Right ventricle myocardium superior (tissue), 1 donor: ENCODE measurements at regions not wholly inside any gene's neighbourhood (a gene's known extent, or its start where the extent isn't known, plus 50 kb on each side); places are given as distances from the start of the nearest gene placed in this dataset.
"Not testable (repeated sequence)": the region's sequence is repeated elsewhere in the genome, so short reads cannot be mapped to it uniquely, and the experiment has no call there.

Experiments used
- ATAC-seq: fragments of 200-7000 bp; cut with Tn5 transposase; one replicate; pipeline ENCODE4 v1.9.1; 2020; ENCODE audit warnings: mild to moderate bottlenecking; ENCODE audit not compliant: poor library complexity
- DNase-seq: peaks from one replicate; pipeline ENCODE4 v3.0.0-alpha.2; 2020
- intact Hi-C: fragments of 100-400 bp; cut with DNase I; formaldehyde crosslinking; loops from one replicate; pipeline ENCODE4 v1.11.2; 2022
- donor health status: DM: no; HTN: yes; CAD: no; lungs with severe emphysema.

DNA sequence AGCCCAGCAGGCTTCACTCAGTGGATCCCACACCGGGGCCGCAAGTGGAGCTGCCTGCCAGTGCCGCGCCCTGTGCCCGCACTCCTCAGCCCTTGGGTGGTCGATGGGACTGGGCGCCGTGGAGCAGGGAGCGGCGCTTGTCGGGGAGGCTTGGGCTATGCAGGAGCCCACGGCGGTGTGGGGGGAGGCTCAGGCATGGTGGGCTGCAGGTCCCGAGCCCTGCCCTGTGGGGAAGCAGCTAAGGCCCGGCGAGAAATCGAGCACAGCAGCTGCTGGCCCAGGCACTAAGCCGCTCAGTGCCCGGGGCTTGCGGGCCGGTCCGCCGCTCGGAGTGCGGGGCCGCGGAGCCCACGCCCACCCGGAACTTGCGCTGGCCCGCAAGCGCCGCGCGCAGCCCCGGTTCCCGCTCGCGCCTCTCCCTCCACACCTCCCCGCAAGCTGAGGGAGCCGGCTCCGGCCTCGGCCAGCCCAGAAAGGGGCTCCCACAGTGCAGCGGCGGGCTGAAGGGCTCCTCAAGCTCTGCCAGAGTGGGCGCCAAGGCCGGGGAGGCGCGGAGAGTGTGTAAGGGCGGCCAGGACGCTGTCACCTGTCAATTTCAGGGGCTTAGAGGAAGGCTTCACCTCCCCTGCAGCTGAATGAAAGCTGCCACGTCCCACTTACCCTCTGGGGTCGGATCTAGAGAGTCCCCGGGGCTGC lies 157.3 kb downstream of the LY86 start:
- ATAC-seq, intact Hi-C loops, DNase-seq: not testable (repeated sequence)

DNA sequence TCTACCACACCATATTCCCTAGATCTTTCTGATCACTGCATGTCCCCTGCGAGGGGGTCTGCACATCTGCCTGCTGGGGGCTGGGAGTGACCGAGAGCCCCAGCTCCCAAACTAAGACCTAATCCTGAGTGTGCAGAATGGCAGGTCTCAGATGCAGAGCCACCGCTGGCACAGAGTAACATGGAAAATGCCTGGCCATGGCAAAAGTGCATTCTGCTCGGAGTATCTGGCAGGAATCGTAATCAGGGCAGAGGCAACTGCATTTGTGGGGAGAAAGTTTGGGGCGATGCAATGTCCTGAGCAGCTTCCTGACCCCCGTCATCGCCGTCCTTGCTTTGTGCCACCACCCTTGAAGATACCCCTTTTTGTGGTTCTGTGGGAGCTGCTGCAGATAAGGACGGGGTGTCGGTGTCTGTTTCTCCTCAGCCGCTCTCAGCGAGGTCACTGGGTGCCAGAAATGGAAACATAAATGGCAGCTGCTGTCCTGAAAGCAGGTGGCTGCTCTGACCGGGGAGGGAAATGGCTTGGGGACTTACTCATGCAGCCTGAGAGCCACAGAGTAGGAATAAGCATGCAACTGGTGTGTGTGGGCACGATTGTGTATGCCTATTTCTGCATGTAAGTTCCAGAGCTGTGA lies 157.9 kb downstream of the LY86 start:
- intact Hi-C loops = no loop called here
- DNase-seq = peak; percentile 59
- ATAC-seq = peak; percentile 62

DNA sequence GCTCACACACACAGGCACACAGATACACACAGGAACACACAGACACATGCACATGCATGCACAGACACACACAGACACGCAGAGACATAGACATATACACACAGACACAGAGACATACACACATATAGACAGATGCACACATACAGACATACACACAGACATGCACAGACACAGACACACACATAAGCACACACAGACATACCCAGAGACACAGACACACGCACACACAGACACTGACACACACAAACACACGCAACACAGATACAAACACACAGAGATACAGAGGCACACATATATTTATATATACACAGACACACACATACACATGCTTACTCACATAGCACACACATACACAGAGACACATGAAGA lies 158.4 kb downstream of the LY86 start:
- no peak for ATAC-seq
- intact Hi-C loops = no loop called here
- no peak for DNase-seq

DNA sequence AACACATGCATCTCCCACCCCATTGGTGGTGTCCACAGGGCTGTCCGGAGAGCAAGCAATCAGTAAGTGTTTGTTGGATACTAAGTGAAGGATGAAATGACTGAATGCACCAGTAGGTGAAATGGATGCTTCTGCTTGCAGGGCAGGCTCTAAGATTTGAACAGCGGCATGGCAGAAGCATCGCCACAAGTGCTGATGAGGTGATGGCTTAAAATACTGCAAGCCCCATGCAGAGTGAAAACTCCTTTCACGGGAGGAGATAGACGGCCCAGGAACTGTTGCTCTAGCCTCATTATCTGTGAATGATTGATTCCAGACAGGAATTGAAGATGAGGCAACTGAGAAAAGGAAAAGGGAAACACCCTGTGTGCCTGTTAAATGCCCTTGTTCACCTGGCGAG lies 158.9 kb downstream of the LY86 start:
- intact Hi-C loops = no loop called here
- ATAC-seq (peak; percentile 36), DNase-seq (no peak)

DNA sequence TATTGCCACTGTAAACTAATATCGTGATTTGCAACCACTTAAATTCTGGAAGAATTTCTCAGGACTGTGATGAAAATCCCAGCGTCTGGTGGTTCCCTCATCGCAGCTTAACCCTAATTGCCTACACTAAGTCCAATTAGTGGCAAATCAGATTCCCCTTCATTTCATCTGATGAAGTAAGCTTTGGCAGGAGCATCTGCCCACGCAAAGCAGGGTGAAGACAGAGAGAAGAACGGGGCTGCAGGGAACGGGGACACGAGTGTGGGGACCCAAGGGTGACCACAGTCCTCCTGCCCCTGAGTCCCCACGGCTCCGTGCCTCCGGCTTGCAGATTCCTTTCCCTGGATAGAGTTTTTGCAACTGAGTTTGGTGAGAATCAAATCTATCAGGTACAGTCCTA lies 159.5 kb downstream of the LY86 start:
- ATAC-seq (no peak), DNase-seq (no peak)
- intact Hi-C loops = no loop called here

DNA sequence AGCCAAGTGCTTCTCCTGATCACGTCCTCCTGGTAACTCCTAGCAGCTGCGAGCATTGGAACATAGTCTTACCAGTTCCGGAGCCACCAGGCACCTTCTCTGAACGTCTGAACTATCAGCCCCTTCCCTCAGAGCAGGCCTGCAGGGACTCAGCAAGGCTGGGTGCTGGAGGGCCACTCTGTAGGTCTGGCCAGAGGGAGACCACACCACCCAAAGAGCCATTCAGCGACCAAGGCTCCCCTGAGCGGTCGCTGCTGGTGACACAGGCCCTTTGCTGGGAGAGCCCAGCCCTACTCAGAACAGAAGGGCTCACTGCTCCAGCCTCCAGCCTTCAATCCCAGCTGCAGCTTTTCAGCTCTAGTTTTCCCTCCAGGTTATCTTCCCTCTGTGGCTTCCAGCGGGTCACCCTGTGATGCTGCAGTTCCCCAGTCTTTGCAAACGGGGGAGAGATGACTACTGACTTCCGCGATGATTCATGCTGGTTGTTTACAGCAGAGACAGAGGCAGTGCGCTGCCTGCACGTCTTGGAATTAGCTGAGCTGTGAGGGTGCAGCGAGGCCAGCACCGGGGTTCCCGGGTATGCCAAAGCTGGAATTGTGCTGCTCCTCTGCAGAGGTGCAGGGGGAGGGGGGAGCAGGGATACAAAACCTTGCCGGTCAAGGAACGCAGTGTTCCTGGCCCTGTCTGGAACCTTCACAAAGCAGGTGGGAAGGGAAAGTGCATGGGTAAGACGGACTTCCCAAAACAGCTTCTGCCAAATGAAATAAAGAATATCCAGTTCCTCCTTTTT lies 161.4 kb downstream of the LY86 start:
- peak; percentile 64 for DNase-seq
- intact Hi-C loops = loop anchor here (10.0 kb wide), 1 partner anchor 155 kb away; no protein-coding TSS in a partner anchor
- peak; percentile 22 for ATAC-seq

DNA sequence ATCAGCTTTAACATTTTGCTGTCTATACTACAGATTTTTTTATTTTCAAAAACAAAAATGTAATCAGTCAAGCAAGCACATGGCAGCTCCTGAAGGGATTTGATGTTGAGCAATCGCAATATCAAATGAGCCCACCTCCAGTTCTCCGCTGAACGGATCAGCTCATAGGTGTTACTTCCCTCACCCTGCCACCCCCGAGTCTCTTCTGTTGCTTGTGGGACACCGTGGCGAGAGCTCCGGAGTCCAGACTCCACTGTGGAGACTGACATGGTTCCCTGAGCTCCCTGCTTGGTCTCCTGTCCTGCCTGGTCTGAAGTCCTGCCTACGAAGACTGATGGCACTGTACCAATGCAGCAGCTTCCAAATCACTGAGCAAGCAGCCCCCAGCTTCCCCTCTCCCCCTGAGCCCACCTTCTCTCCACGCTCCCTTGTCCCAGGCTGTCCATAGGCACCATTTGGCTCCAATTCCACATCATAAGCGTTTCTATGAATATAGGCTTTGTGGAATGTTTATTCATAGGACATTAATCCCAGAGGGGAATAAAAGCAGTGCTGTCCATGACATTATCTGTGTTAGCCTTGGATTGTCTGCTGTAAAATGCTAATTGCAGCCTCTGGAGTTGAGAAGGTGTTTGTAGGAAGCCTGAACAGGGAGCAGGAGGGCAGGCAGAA lies 162.2 kb downstream of the LY86 start:
- DNase-seq (no peak), ATAC-seq (no peak)
- intact Hi-C loops = loop anchor here (10.0 kb wide), 1 partner anchor 154 kb away; no protein-coding TSS in a partner anchor

DNA sequence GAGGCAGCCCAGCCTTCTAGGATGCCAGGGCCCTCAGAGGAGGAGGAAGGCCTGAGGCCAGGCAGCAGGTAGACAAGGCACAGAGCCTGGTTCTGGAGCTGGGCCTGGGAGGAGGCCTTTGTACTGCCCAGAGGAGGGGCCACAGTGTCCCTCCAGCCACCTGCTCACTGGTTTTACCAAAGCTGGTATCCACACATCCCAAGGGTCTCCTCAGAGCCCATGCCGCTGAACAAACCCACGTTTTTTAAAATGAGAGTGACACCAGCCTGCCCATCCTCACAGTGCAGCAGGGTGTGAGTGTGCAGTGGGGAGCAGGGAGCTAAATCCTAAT lies 162.7 kb downstream of the LY86 start:
- DNase-seq = no peak
- intact Hi-C loops = loop anchor here (10.0 kb wide), 1 partner anchor 154 kb away; no protein-coding TSS in a partner anchor
- no peak for ATAC-seq

DNA sequence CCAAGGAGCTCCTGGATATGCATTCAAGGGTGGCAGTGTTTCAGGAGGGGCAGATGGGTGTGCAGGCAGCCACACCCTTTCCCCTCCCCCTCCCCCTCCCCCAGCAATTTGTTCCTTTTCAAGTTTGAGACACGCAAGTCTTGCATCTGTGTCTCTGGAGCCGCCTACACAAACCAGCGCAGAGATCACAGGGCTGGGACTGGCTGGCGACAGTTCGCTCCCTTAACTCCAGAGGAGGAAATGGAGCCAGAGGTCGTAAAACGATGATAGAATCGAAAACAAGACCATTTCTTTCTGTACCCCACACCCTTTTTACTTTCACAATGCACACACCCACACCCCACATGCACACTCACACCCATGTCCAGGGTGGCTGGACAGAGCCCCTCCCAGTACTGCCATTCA lies 163.1 kb downstream of the LY86 start:
- ATAC-seq (no peak), DNase-seq (no peak)
- intact Hi-C loops = loop anchor here (10.0 kb wide), 1 partner anchor 153 kb away; no protein-coding TSS in a partner anchor

DNA sequence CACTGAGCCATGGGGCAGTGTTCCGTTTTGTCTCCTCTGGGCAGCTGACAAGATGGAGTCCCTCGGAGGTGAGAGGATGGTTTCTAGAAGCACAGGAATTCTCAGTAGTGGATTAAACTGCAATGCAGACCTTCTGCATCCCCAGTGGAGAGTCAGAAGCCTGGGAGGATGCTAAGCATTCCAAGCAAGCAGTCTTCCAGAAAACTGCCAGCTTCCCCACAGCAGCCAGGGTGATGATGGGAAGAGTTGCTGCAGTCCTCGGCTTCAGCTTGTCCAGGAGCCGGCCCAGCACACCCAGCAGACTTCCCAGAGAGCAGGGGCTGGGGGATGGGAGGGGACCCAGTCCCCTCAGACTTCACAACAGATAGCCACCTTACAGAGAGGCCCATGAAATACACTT lies 163.6 kb downstream of the LY86 start:
- DNase-seq = no peak
- intact Hi-C loops = loop anchor here (10.0 kb wide), 1 partner anchor 153 kb away; no protein-coding TSS in a partner anchor
- ATAC-seq = no peak

DNA sequence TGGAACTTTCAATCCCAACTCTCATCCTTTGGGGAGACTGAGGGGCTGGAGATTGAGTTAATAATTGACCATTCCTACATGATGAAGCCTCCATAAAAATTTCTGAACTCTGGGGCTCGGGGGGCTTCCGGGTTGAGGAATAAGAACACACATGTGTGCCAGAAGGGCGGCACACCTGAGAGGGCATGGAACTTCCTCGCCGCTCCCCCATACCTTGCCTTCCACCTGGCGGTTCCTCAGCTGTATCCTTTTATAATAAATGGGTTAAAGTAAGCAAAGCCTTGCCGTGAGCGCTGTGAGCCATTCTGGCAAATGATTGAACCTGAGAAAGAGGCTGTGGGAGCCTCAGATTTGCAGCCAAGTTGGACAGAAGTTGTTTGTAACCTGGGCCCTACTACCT lies 164.8 kb downstream of the LY86 start:
- intact Hi-C loops = loop anchor here (10.0 kb wide), 1 partner anchor 152 kb away; no protein-coding TSS in a partner anchor
- DNase-seq = no peak
- no peak for ATAC-seq

DNA sequence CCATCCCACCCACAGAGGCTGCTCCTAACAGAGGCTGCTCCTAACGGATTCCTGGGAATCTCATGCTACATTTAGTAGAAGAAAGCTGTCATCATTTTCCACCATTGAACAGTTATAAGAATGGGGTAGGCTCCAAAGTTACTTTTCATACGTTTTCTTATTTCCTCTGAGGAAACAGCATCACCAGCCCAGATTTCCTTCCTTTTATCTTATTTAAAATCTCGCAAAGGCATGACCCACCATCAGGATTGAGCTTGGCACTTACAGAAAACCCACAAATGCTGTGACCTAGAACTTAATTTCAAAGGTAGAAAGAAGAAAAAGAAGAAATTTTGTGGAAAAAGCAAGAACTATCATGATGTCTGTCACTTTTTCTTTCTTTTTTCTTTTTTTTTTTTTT lies 168.0 kb downstream of the LY86 start:
- intact Hi-C loops = loop anchor here (10.0 kb wide), 1 partner anchor 148 kb away; no protein-coding TSS in a partner anchor
- ATAC-seq (no peak), DNase-seq (no peak)

DNA sequence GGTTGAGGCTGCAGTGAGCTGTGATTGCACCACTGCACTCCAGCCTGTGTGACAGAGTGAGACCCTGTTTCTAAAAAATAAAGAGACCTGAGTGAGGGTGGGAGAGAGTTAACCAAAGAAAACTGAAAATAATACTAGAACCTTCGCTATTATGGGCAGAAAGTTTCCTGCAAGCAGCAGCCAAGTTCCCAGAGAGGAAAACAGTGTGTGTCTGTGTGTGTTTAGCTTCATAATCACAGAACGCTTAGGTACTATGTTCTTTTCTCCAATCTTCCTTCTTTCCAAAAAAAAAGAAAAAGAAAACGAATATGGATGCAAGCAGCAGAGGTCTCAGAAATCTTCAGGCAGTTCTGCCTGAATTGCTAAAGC lies 170.0 kb downstream of the LY86 start:
- DNase-seq = no peak
- ATAC-seq = no peak
- intact Hi-C loops = loop anchor here (10.0 kb wide), 1 partner anchor 146 kb away; no protein-coding TSS in a partner anchor

DNA sequence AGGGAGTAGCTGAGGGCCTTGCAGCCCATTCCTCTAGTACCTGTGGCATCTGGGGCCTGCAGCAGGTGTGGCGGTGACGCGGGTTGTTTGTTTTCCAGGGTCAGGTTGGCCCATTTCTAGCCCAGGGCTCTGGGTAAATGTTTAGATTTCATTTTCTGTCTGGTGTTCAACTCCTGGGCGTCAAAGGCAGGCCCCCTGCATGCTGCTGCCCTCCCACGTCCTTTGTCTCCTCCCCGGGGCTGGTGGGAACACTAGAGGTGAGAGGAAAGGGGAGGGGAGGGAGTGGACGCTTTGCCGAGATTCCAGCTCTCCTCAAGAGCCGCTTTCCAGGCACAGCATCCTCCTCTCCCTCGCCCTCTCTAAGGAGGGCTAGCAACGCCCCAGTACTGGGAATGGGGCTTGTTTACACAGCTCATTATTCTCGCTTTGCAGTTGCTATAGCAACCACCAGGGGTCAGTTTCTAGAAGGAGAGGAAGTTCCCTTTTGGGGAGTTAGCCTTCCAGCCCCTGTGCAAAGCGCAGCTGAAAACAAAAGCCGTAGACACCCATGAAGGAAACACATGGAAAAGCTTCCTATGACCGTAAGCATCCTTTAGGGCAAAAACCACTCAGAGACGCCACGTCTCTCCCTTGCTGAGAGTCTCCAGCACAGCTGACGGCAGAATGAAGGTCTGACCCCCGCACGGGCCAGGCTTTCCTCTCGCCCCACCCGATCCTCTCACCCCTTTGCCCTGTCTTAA lies 170.6 kb downstream of the LY86 start:
- ATAC-seq = peak; percentile 90
- DNase-seq = no peak
- intact Hi-C loops = loop anchor here (10.0 kb wide), 1 partner anchor 146 kb away; no protein-coding TSS in a partner anchor

DNA sequence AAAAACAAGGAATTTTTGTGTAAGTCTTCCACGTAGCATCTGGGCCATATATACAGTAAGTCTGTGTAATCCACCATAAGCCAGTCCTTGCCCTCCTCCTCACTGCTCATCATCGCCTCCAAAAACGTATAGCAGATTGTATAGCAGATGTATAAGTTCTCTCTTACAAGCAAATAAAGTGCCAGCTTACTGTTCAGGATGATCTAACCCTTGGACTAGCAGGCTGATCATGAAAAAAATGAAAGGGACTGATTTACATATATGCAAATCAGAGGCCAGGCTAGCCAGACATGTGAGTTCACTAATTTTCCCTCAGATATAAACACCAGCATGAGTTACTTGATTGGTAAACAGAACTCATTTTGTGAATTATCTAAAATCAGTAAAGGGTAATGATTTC lies 171.5 kb downstream of the LY86 start:
- no peak for ATAC-seq
- intact Hi-C loops = no loop called here
- DNase-seq = no peak

DNA sequence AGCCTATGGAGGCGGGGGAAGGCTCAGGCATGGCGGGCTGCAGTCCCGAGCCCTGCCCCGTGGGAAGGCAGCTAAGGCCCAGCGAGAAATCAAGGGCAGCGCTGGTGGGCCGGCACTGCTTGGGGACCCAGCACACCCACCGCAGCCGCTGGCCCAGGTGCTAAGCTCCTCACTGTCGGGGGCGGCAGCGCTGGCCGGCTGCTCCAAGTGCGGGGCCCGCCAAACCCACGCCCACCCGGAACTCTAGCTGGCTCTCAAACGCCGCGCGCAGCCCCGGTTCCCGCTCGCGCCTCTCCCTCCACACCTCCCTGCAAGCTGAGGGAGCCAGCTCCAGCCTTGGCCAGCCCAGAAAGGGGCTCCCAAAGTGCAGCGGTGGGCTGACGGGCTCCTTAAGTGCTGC lies 174.0 kb downstream of the LY86 start:
- ATAC-seq, DNase-seq, intact Hi-C loops: not testable (repeated sequence)

DNA sequence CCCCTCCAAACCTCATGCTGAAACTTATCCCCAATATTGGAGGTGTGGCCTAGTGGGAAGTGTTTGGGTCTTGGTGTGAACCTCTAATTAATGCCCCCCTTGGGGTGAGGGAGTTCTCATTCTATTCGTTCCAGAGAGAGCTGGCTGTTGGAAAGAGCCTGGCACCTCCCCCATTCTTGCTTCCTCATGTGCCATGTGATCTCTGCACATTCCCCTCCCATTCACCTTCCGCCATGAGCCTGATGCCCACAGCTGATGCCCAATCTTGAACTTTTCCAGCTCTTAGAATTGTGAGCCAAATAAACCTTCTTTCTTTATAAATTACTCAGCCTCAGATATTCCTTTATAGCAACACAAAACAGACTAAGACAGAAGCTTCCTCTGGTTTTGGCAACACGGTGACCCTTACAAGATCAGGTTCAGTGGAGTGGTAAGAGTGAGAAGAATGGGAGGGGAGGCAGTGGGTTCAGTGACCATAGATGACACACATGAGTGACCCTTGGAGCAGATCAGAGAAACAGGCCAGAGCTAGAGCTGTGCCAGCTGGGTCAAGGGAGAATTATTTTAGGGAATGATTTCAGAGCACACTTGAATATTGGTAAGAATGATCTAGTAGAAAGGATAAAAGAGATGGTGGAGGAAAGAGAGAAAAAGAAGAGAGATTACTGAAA lies 176.4 kb downstream of the LY86 start:
- peak; percentile 65 for ATAC-seq
- no peak for DNase-seq
- intact Hi-C loops = no loop called here
